ENCODE measurements at regions not wholly inside any gene's neighbourhood (a gene's known extent, or its start where the extent isn't known, plus 50 kb on each side); places are given as distances from the start of the nearest gene placed in this dataset.

GRCh38 chr3:43796041-43796596 is 105.4 kb downstream of the ABHD5 start:
- TF ChIP-seq CHD2 (IDR thresholded peaks at IDR 0.05; ENCODE audit: borderline replicate concordance, low read depth, low read length) (no peak), ATF2 (IDR thresholded peaks at IDR 0.05; ENCODE audit: low read length) (no peak), PAX8 (IDR thresholded peaks at IDR 0.05) (no peak), SMARCA5 (IDR thresholded peaks at IDR 0.05) (no peak), CTCF (IDR thresholded peaks at IDR 0.05 in 2 of 3, conservative IDR thresholded peaks at IDR 0.05 in 1 of 3; ENCODE audit: control insufficient read depth in 2 of 3, extremely low read depth in 1 of 3, insufficient read depth in 1 of 3, low read depth in 3 of 3, low read length in 3 of 3) (no peak), NFYB (IDR thresholded peaks at IDR 0.05; ENCODE audit: insufficient read depth, low read depth, low read length) (no peak)
